Endothelial cell of umbilical vein (primary cell): ENCODE measurements at regions not wholly inside any gene's neighbourhood (a gene's known extent, or its start where the extent isn't known, plus 50 kb on each side); places are given as distances from the start of the nearest gene placed in this dataset.
"Not testable (repeated sequence)": the region's sequence is repeated elsewhere in the genome, so short reads cannot be mapped to it uniquely, and the experiment has no call there.

Source experiments
- BruUV-seq: library from RNA; stranded (reverse); fragments of 400-500 nt; replicated peaks from 2 replicates; lab custom pipeline; 2021; lab: Mats Ljungman, UMichigan
- CTCF ChIA-PET: fragments of 300-600, 350-600 bp; sonication (Branson Sonifier 250); formaldehyde crosslinking; loops from one replicate; lab custom pipeline; 2021; ENCODE audit warnings: antibody characterized with exemption, inconsistent platforms; lab: Charles Lee
- POLR2A ChIA-PET: fragments of 300-600, 350-600 bp; sonication (Branson Sonifier 250); formaldehyde crosslinking; loops from one replicate; lab custom pipeline; 2021; ENCODE audit warnings: antibody characterized with exemption, inconsistent platforms; lab: Charles Lee
- DNase-seq: peaks from one replicate; pipeline ENCODE4 v3.0.0-alpha.2; 2011; ENCODE audit warnings: low read depth, low spot score
- FAIRE-seq: peaks from 2 replicates; lab custom pipeline; 2011; peaks lifted over from hg19 to GRCh38; lab: Jason Lieb, UNC
- H2AFZ ChIP-seq: 2 replicates; pipeline ENCODE4 v1.6.0; 2012; ENCODE audit warnings: low read depth, low read length, control low read depth, inconsistent platforms
- H3K27ac ChIP-seq: 2 replicates; pipeline ENCODE4 v1.5.1; 2011; ENCODE audit warnings: low read depth, mild to moderate bottlenecking, control low read depth, low read length, moderate library complexity; ENCODE audit not compliant: insufficient read depth
- H3K27me3 ChIP-seq, 2 experiments: 2 replicates each; pipeline versions ENCODE4 v1.6.0 to v1.6.1; 2011; ENCODE audit warnings: low read length in 2 of 2, mixed read lengths in 1 of 2; ENCODE audit not compliant: control insufficient read depth in 2 of 2, insufficient read depth in 2 of 2
- H3K36me3 ChIP-seq, 2 experiments: 2 replicates in 1 of 2; 3 replicates in 1 of 2; pipeline ENCODE4 v1.5.1; 2011; ENCODE audit warnings: low read length in 2 of 2, mild to moderate bottlenecking in 1 of 2, moderate library complexity in 1 of 2; ENCODE audit not compliant: control insufficient read depth in 2 of 2, insufficient read depth in 2 of 2; ENCODE audit errors: extremely low read depth in 1 of 2
- H3K4me1 ChIP-seq: 3 replicates; pipeline ENCODE4 v1.5.1; 2011; ENCODE audit warnings: mild to moderate bottlenecking, low read length; ENCODE audit not compliant: control insufficient read depth, insufficient read depth; ENCODE audit errors: extremely low read depth
- H3K4me2 ChIP-seq: 2 replicates; pipeline ENCODE4 v1.6.1; 2011; ENCODE audit warnings: low read length, control low read depth, mixed read lengths; ENCODE audit not compliant: insufficient read depth
- H3K4me3 ChIP-seq, 3 experiments: fragments of 200-600 bp in 1 of 3; sonication (generic), shearing (Covaris generic) in 1 of 3; replicated peaks in 1 of 3; 2 replicates each; pipeline ENCODE4 v1.5.1; 2011 to 2016; ENCODE audit warnings: control low read depth in 3 of 3, low read length in 3 of 3, mild to moderate bottlenecking in 2 of 3, inconsistent platforms in 1 of 3, low read depth in 1 of 3, moderate library complexity in 1 of 3; ENCODE audit not compliant: insufficient read depth in 1 of 3
- H3K79me2 ChIP-seq: 2 replicates; pipeline ENCODE4 v1.6.0; 2012; ENCODE audit warnings: low read length, inconsistent platforms; ENCODE audit not compliant: control insufficient read depth, insufficient read depth
- H3K9ac ChIP-seq: replicated peaks from 2 replicates; pipeline ENCODE3; 2011; ENCODE audit warnings: low read length, control low read depth; ENCODE audit not compliant: insufficient read depth; ENCODE audit errors: extremely low read depth
- H3K9me1 ChIP-seq: replicated peaks from 3 replicates; pipeline ENCODE4 v1.6.0; 2011; ENCODE audit warnings: mild to moderate bottlenecking, low read length; ENCODE audit not compliant: control insufficient read depth, insufficient read depth; ENCODE audit errors: extremely low read depth
- H3K9me3 ChIP-seq: replicated peaks from 2 replicates; pipeline ENCODE4 v1.5.1; 2012; ENCODE audit warnings: low read length, inconsistent platforms; ENCODE audit not compliant: control insufficient read depth, insufficient read depth
- H4K20me1 ChIP-seq: replicated peaks from 2 replicates; pipeline ENCODE3; 2011; ENCODE audit warnings: mild to moderate bottlenecking, low read length; ENCODE audit not compliant: control insufficient read depth, insufficient read depth; ENCODE audit errors: extremely low read depth
- EZH2 ChIP-seq: IDR thresholded peaks from 2 replicates; pipeline ENCODE4 v1.6.1; 2012; ENCODE audit warnings: borderline replicate concordance, low read depth, mild to moderate bottlenecking, moderate library complexity, low read length, inconsistent platforms; ENCODE audit not compliant: severe bottlenecking
- FOS ChIP-seq: IDR thresholded peaks from 2 replicates; pipeline ENCODE4 v1.6.1; 2011; ENCODE audit warnings: mild to moderate bottlenecking, low read length, moderate library complexity, borderline replicate concordance; ENCODE audit not compliant: insufficient read depth
- GATA2 ChIP-seq: IDR thresholded peaks from 2 replicates; pipeline ENCODE4 v1.7.0; 2011; ENCODE audit warnings: low read depth, mild to moderate bottlenecking, moderate library complexity, mixed read lengths, low read length; ENCODE audit not compliant: insufficient read length, insufficient read depth
- MYC ChIP-seq: IDR thresholded peaks from one replicate; pipeline ENCODE4 v1.6.1; 2011; ENCODE audit warnings: mild to moderate bottlenecking, low read depth, low read length
- POLR2A ChIP-seq: IDR thresholded peaks from 2 replicates; pipeline ENCODE4 v1.6.1; 2012; ENCODE audit warnings: low read depth, mild to moderate bottlenecking, control low read depth, low read length
- POLR2AphosphoS5 ChIP-seq: IDR thresholded peaks from 2 replicates; pipeline ENCODE4 v1.6.1; 2012; ENCODE audit warnings: low read depth, mild to moderate bottlenecking, control low read depth, low read length, moderate library complexity; ENCODE audit not compliant: insufficient read depth
- dilution Hi-C: fragments of 300-500 bp; cut with MboI; formaldehyde crosslinking; loops from one replicate; pipeline ENCODE4 v1.15.0; 2019; ENCODE audit warnings: low sequenced_read_pairs; ENCODE audit not compliant: extremely low pct_ligation_motif_present
- intact Hi-C: fragments of 100-400 bp; cut with micrococcal nuclease; formaldehyde crosslinking; loops from one replicate; pipeline ENCODE4 v1.10.0; 2022
- TF ChIP-seq, protein P1 (sequence below): IDR thresholded peaks from 2 replicates; pipeline ENCODE4 v1.6.1; 2011; ENCODE audit not compliant: insufficient read depth, insufficient read length

DNA sequence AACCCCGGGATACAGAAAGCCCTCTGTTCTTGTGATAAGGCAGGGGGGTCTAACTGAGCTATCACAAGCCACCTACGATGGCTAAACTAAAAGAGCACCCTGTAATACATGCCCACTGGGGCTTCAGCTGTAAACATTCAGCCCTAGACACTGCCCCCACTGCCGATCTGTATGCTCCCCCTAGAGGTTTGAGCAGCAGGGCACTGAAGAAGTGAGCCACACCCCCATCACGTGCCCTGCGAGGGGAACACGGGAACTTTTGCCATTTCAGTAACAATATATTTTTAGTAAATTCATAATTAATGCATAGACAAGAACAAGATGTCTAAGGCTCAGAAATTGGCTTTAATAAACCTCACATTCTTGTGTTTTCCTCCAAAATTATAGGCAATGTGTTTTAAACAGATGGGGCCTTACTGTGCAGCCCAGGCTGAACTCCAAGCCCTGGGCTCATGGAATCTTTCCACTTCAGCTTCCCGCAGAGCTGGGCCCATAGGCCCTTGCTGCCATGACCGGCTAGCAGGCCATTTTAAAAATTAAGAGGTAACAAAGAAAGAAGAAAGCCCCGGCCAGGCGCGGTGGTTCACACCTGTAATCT is 235.3 kb upstream of the SFRP2 start:
- CTCF ChIA-PET = no interaction called here
- dilution Hi-C loops = no loop called here
- no peak for FAIRE-seq

DNA sequence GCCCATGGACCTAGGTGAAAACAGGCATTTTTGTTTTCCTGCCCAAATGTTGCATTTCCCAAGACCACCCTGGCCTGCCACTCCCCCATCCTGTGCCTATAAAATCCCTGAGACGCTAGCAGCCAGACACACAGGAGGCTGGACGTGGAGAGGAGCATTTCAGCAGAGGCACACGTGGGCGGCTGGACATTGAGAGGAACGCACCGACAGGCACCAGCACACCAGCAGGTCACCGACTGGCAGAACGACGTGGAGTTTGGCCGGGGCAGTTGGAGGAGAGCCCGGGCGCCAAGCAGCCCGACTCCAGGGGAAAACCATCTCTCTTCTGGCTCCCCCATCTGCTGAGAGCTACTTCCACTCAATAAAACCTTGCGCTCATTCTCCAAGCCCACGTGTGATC is 234.8 kb upstream of the SFRP2 start:
- BruUV-seq, POLR2A ChIA-PET, FAIRE-seq, H2AFZ ChIP-seq, H3K27ac ChIP-seq, H3K4me2 ChIP-seq, DNase-seq, dilution Hi-C loops, intact Hi-C loops, CTCF ChIA-PET, H3K27me3 ChIP-seq, H3K9me3 ChIP-seq, H3K9me1 ChIP-seq, H3K9ac ChIP-seq, H4K20me1 ChIP-seq, H3K4me1 ChIP-seq, H3K4me3 ChIP-seq, H3K79me2 ChIP-seq, H3K36me3 ChIP-seq: not testable (repeated sequence)

More for the DNA sequence above, 235.3 kb upstream of the SFRP2 start:
- H3K9me1 ChIP-seq = no peaks in the 10 kb centered on the region
- peaks cover 4% of the 10 kb centered on the region for H3K9me3 ChIP-seq
- intact Hi-C loops = no loop called here
- no peak overlapping the region for H3K9ac ChIP-seq
- H4K20me1 ChIP-seq = no peaks in the 10 kb centered on the region
- BruUV-seq = no TSS peak
- H3K27me3 ChIP-seq = no peaks in the 10 kb centered on the region
- H3K27ac ChIP-seq = no peak overlapping the region
- DNase-seq = no peak
- no peaks in the 10 kb centered on the region for H3K79me2 ChIP-seq
- TF ChIP-seq FOS = no peak
- no peak for TF ChIP-seq POLR2A
- TF ChIP-seq, protein P1, sequence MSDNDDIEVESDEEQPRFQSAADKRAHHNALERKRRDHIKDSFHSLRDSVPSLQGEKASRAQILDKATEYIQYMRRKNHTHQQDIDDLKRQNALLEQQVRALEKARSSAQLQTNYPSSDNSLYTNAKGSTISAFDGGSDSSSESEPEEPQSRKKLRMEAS = no peak
- no peak for TF ChIP-seq GATA2
- no peak for TF ChIP-seq POLR2AphosphoS5
- no peak for TF ChIP-seq MYC
- no peak for TF ChIP-seq EZH2
- POLR2A ChIA-PET = no interaction called here
- H3K4me1 ChIP-seq = no peaks in the 10 kb centered on the region
- H3K36me3 ChIP-seq = no peaks in the 10 kb centered on the region
- no peak overlapping the region for H2AFZ ChIP-seq
- H3K4me2 ChIP-seq = no peak overlapping the region
- no peak overlapping the region for H3K4me3 ChIP-seq
